Myocyte (in vitro differentiated cells): ENCODE measurements at regions not wholly inside any gene's neighbourhood (a gene's known extent, or its start where the extent isn't known, plus 50 kb on each side); places are given as distances from the start of the nearest gene placed in this dataset.

Experiments
- DNase-seq: peaks from one replicate; pipeline ENCODE4 v3.0.0-alpha.2; 2012; ENCODE audit warnings: low read depth

DNA sequence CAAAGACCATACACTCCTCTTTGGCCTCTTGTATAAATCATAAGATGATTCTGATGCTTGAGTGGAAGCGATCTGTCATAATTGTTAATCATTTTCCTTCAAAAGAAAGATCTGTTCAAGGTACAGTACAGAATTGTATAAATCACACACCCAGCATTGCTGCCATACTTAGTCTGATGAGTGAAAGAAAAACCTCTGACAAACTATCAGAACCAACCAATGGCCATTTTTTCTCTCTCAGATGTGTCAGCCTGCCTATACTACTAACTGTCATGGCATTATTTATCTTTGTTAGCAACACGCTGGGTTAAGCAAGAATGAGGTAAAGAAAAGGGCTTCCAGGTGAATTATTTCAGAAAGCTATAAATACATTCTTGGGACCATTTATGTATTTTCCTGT lies 1112.7 kb upstream of the TENM4 start:
- DNase-seq: no peak

DNA sequence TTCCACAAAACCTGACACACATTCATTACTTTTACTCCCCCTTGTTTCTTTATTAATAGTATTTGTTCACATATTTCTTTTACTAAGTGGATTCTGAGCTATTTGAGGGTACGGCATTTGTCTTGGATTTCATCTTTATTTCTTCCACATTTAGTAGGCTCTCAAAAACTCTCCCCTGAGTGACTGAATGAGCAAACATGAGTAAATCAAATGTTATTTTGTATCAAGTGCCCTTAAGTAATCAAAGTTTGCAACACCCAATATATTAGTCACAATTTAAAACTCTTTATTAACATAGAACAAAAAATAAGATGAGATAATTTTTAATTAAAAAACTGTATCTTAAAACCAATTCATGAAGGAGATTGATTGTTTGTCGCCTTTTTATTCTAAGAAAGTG lies 1101.9 kb upstream of the TENM4 start:
- DNase-seq: no peak

DNA sequence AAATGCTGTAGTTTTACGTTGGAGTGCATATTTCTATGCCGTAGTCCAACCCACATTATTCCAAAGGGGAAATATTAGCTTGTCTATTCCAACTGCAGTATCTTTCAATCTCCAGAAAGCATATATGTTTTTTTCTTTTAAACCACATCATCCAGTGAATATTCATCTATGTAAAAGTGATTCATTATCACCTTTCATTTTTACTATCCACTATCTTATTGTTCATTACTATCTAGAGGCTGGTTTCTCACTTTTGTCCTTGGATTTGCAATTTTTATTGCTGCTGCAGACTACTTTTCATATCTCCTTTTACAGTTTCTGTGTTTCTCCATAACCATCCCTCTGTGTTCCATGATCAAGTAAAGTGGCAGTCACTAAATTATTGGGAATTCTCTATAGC lies 1097.2 kb upstream of the TENM4 start:
- DNase-seq: no peak

- no peak for DNase-seq
Observed at GRCh38 chr11:80533463-80533862, 1092.6 kb upstream of the TENM4 start.

- DNase-seq: no peak
Observed at GRCh38 chr11:80532633-80533232, 1091.9 kb upstream of the TENM4 start.

GRCh38 chr11:80529726-80530125 lies 1088.9 kb upstream of the TENM4 start:
- no peak for DNase-seq

- no peak for DNase-seq
Observed at GRCh38 chr11:80525663-80526405, 1085.0 kb upstream of the TENM4 start.

- no peak for DNase-seq
Observed at GRCh38 chr11:80524349-80524748, 1083.5 kb upstream of the TENM4 start.

DNA sequence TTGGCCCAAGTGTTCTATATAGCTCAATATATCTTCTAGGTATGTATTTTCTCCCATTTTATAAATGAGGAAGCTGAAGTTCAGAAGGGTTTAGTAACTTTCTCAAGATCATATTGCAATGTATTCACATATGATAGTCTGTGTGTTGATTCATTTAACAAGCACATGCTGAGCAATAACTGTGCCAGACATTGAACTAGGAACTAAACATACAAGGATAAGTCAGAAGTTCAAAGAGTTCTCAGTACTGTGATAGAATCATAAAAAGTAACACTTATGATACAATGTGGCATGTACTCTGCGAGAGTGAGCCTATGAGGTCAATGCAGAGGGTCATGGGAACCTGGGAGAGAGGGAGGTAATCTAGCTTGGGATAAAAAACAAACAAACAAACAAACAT lies 1082.2 kb upstream of the TENM4 start:
- DNase-seq: no peak

- no peak for DNase-seq
Observed at GRCh38 chr11:80521592-80521991, 1080.8 kb upstream of the TENM4 start.

GRCh38 chr11:80520507-80520887 lies 1079.7 kb upstream of the TENM4 start:
- no peak for DNase-seq

DNA sequence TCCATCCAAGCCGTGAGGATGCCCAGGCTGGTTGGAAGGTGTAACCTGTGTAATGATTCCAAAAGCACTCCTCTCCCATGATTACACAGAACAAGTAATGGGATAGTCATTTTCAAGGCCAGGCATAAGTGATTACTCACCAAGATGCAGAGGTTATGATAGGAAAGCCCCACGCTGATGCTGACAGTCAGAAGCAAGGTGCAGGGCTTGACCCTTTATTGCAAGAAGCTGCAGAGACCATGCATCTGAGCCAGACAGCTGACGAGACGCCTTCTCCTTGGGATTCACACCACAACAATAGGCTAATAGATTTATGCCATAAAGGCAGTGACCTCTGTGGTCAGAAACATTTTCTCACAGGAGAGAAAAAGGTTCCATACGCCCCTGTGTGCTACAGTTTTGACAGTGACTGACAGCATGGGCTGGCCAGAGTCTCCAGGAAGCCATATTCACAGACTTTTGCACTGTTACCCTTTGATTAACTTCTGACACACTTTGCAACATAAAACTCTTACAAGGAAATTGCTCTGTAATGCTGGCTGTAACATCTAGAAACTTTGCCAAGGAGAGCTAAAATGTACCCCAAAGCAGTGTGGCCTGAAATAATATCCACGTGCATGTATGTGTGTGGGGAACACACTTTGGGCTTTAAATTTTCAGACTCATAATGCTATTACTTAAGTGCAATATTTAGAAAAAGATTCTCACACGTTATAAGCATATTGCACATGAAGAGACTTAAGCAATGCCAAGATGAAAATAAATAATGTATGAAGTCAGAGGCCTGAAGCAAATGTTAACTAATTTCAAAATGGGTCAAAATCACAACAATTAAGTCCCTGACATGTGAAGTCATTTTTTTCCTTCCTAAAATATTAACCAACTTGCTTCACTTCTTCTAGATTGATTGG lies 1079.0 kb upstream of the TENM4 start:
- no peak for DNase-seq

DNA sequence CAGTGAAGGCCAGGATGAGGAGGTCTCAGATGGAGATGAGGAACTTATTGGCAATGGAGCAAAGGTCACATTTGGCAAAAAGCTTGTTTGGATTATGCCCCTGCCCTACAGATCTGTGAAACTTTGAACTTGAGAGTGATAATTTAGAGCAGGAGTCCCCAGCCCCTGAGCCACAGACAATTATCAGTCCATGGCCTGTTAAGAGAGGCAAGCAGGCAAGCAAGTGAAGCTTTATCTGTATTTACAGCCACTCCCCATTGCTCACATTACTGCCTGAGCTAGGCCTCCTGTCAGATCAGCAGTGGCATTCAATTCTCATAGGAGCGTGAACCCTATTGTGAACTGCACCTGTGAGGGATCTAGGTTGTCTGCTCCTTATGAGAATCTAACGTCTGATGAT lies 1076.9 kb upstream of the TENM4 start:
- no peak for DNase-seq

DNA sequence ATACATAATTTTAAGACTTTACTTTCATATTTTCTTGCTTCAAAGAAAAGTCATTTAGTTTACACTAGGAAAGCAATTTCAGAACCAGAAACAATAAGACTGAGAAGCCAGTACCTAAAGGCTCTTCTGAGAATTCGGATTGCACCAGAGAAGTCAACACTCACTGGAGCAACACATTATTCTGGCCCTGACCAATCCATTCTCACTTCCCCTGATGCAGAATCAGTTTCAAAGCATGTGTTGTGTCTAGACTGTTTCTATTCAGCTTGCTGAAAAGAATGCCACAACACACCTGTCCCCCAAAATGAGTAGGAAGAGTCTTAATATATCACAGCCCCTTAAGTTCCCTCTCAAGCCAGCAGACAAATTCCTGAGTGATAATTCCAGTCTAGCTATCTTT lies 1074.3 kb upstream of the TENM4 start:
- no peak for DNase-seq

DNA sequence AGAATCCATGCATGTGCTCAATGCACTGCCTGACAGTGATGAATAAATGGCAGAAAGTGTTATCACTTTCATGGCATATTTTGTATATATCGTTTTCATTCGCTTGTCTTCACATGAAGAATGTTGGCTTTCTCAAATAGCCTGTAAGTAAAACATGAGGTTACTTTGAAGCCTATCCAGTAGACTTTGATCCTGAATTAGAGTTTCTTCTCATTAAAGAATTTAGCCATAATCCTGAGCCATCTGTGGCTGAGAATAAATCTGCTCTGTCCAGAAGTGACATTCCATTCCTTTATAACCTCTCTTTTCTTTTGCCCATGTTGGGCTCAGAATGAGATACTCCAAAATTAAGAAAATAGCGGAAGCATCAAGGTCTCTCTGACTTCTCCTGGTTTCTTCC lies 1071.7 kb upstream of the TENM4 start:
- DNase-seq: no peak

GRCh38 chr11:80505771-80506170 lies 1064.9 kb upstream of the TENM4 start:
- no peak for DNase-seq

GRCh38 chr11:80503990-80504389 lies 1063.2 kb upstream of the TENM4 start:
- no peak for DNase-seq

- no peak for DNase-seq
Observed at GRCh38 chr11:80502511-80502910, 1061.7 kb upstream of the TENM4 start.

DNA sequence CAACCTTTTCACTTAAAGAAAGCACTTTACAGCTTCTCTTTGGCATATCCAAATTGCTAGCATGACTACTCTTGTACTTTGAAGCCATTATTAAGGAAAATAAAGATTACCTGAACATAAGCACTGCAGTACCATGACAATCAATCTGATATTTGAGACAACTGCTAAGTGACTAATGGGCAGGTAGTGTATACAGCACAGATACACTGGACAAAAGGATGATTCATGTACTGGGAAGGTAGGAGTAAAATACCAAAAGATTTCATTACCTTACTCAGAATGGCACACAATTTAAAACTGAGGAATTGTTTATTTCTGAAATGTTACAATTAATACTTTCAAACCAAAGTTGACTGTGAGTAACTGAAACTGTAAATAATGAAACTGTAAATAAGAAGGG lies 1054.3 kb upstream of the TENM4 start:
- DNase-seq: no peak

GRCh38 chr11:80487952-80488351 lies 1047.1 kb upstream of the TENM4 start:
- no peak for DNase-seq

DNA sequence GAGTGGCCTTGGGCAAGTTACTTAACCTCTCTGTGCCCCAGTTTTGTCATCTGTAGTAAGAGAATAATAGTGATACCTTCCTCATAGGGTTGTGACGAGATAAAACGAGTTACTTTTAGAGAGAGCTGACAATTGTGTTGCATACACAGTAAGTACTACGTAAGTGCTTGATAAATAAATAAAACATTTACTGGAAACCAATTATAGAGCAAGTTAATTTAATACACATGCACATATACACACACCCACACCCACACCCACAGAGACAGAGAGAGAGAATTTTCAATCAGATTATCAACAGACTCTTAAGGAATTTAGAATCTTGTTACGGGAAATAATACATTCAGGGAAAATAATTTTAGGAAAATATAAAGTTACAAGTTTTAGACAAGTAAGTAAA lies 1045.8 kb upstream of the TENM4 start:
- DNase-seq: no peak

DNA sequence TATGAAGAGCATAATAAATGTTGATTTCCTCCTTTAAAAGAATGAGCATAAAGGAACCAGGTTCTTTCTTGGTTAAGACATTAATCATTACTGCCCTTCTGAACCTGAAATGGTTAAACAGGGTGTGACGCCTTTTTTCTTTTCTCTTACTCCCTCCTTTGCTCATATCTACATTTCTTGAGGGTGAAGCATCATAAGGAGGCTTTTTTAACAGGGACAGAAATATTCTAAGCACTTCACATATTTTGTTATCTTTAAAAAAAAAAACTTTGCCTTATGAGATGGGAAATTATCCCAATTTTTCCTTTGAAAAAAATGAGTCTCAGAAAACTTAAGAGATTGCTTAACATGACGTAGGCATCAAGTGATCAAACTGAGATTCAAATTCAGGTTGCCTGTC lies 1036.3 kb upstream of the TENM4 start:
- DNase-seq: no peak
